Activated B cell treated with CpG ODN at 0.5 μM for 24 hours (primary cell): ENCODE measurements at regions not wholly inside any gene's neighbourhood (a gene's known extent, or its start where the extent isn't known, plus 50 kb on each side); places are given as distances from the start of the nearest gene placed in this dataset.

Source experiments
- ATAC-seq: fragments of 200-7000 bp; cut with Tn5 transposase; one replicate; pipeline ENCODE4 v1.10.0; 2021; ENCODE audit warnings: low read depth, mild to moderate bottlenecking, moderate library complexity
- CTCF ChIA-PET: fragments of 350-600 bp; sonication (Branson Sonifier 250); formaldehyde crosslinking; loops from one replicate; lab custom pipeline; 2021; ENCODE audit warnings: antibody characterized with exemption; lab: Charles Lee
- POLR2A ChIA-PET: fragments of 350-600 bp; sonication (Branson Sonifier 250); formaldehyde crosslinking; loops from one replicate; lab custom pipeline; 2021; ENCODE audit warnings: antibody characterized with exemption; lab: Charles Lee
- DNase-seq: peaks from one replicate; pipeline ENCODE4 v3.0.0; 2022
- H3K27ac Mint-ChIP-seq: one replicate; pipeline ENCODE4 v1.8.0; 2020; ENCODE audit warnings: mixed read lengths
- H3K27me3 Mint-ChIP-seq: one replicate; pipeline ENCODE4 v1.8.0; 2021; ENCODE audit warnings: mixed read lengths
- H3K36me3 Mint-ChIP-seq: one replicate; pipeline ENCODE4 v1.8.0; 2021; ENCODE audit warnings: low read depth, mixed read lengths
- H3K4me1 Mint-ChIP-seq: one replicate; pipeline ENCODE4 v1.8.0; 2021; ENCODE audit warnings: mixed read lengths
- H3K4me3 Mint-ChIP-seq: one replicate; pipeline ENCODE4 v1.8.0; 2020; ENCODE audit warnings: mild to moderate bottlenecking, mixed read lengths
- H3K9me3 Mint-ChIP-seq: one replicate; pipeline ENCODE4 v1.8.0; 2020; ENCODE audit warnings: mixed read lengths
- CTCF ChIP-seq: fragments of 200-600 bp; IDR thresholded peaks from one replicate; pipeline ENCODE4 v1.8.0; 2022; ENCODE audit warnings: antibody characterized with exemption, mild to moderate bottlenecking
- intact Hi-C: fragments of 100-400 bp; cut with micrococcal nuclease; formaldehyde crosslinking; loops from one replicate; pipeline ENCODE4 v1.15.1; 2024

- H3K27me3 Mint-ChIP-seq, result peaks cover 2% of the 10 kb centered on the region
- H3K27ac Mint-ChIP-seq, result no peak overlapping the region
- no peaks in the 10 kb centered on the region for H3K36me3 Mint-ChIP-seq
- ATAC-seq (no peak), DNase-seq (no peak)
- TF ChIP-seq CTCF, result no peak
- no peaks in the 10 kb centered on the region for H3K9me3 Mint-ChIP-seq
- H3K4me1 Mint-ChIP-seq, result no peaks in the 10 kb centered on the region
- intact Hi-C loops, result no loop called here
- CTCF ChIA-PET, result no interaction called here
- POLR2A ChIA-PET, result no interaction called here
- no peak overlapping the region for H3K4me3 Mint-ChIP-seq
Measured at GRCh38 chr2:234677758-234678538, 181.1 kb upstream of the ARL4C start.

- Mint-ChIP-seq H3K4me3 (no peak overlapping the region), H3K36me3 (no peaks in the 10 kb centered on the region), H3K27ac (no peak overlapping the region), H3K9me3 (no peaks in the 10 kb centered on the region), H3K4me1 (no peaks in the 10 kb centered on the region), H3K27me3 (peaks cover 2% of the 10 kb centered on the region)
- ChIA-PET CTCF (no interaction called here), POLR2A (no interaction called here)
- no peak for DNase-seq
- no peak for TF ChIP-seq CTCF
- intact Hi-C loops, result no loop called here
- ATAC-seq, result no peak
Measured at GRCh38 chr2:234676783-234677450, 180.0 kb upstream of the ARL4C start.

GRCh38 chr2:234676109-234676782, 179.4 kb upstream of the ARL4C start:
- DNase-seq (no peak), ATAC-seq (no peak)
- no peak for TF ChIP-seq CTCF
- CTCF ChIA-PET, result no interaction called here
- Mint-ChIP-seq H3K27ac (no peak overlapping the region), H3K9me3 (no peaks in the 10 kb centered on the region), H3K4me1 (no peaks in the 10 kb centered on the region), H3K27me3 (peaks cover 2% of the 10 kb centered on the region), H3K4me3 (no peak overlapping the region), H3K36me3 (no peaks in the 10 kb centered on the region)
- POLR2A ChIA-PET, result no interaction called here
- intact Hi-C loops, result no loop called here

- no peak for TF ChIP-seq CTCF
- ChIA-PET CTCF (no interaction called here), POLR2A (no interaction called here)
- no peak overlapping the region for H3K27ac Mint-ChIP-seq
- H3K27me3 Mint-ChIP-seq, result peaks cover 2% of the 10 kb centered on the region
- no peak overlapping the region for H3K4me3 Mint-ChIP-seq
- ATAC-seq (no peak), DNase-seq (no peak)
- intact Hi-C loops, result no loop called here
- H3K4me1 Mint-ChIP-seq, result no peaks in the 10 kb centered on the region
- no peaks in the 10 kb centered on the region for H3K9me3 Mint-ChIP-seq
- H3K36me3 Mint-ChIP-seq, result no peaks in the 10 kb centered on the region
Measured at GRCh38 chr2:234674781-234675201, 177.9 kb upstream of the ARL4C start.
